Kidney (tissue), 13 donors: ENCODE measurements at regions not wholly inside any gene's neighbourhood (a gene's known extent, or its start where the extent isn't known, plus 50 kb on each side); places are given as distances from the start of the nearest gene placed in this dataset.

Experiments used
- DNase-seq, 5 donors: peaks; one replicate each; pipeline ENCODE4 v3.0.0-alpha.2; 2013 to 2020
- FAIRE-seq: peaks from 2 replicates; lab custom pipeline; 2012; peaks lifted over from hg19 to GRCh38; lab: Jason Lieb, UNC
- H3K27ac ChIP-seq, 2 donors: one replicate each; pipeline ENCODE4 v1.7.0; 2013; ENCODE audit warnings: low read depth in 2 of 2, low read length in 2 of 2, inconsistent platforms in 1 of 2
- H3K27me3 ChIP-seq: one replicate; pipeline ENCODE4 v1.7.1; 2013; ENCODE audit warnings: low read length, inconsistent platforms; ENCODE audit not compliant: control insufficient read depth, insufficient read depth
- H3K36me3 ChIP-seq, 3 donors: one replicate each; pipeline versions ENCODE4 v1.7.0 to v1.7.1; 2013; ENCODE audit warnings: low read length in 3 of 3, control low read depth in 1 of 3, inconsistent platforms in 1 of 3; ENCODE audit not compliant: insufficient read depth in 3 of 3, control insufficient read depth in 2 of 3
- H3K4me1 ChIP-seq, 3 donors: one replicate each; pipeline versions ENCODE4 v1.7.0 to v1.7.1; 2013; ENCODE audit warnings: low read length in 3 of 3, inconsistent platforms in 1 of 3, low read depth in 1 of 3; ENCODE audit not compliant: control insufficient read depth in 2 of 3, insufficient read depth in 2 of 3
- H3K4me3 ChIP-seq, 3 donors: one replicate each; pipeline versions ENCODE4 v1.7.0 to v1.8.1; 2013; ENCODE audit warnings: low read length in 3 of 3, control low read depth in 1 of 3, inconsistent platforms in 1 of 3
- H3K9ac ChIP-seq, 3 donors: one replicate each; pipeline versions ENCODE4 v1.7.0 to v1.7.1; 2013; ENCODE audit warnings: low read length in 3 of 3, control low read depth in 1 of 3, inconsistent platforms in 1 of 3
- H3K9me3 ChIP-seq, 3 donors: one replicate each; pipeline versions ENCODE4 v1.7.0 to v1.7.1; 2013; ENCODE audit warnings: low read length in 3 of 3, control low read depth in 1 of 3, inconsistent platforms in 1 of 3; ENCODE audit not compliant: control insufficient read depth in 2 of 3, insufficient read depth in 1 of 3
- intact Hi-C: fragments of 100-400 bp; cut with DNase I; formaldehyde crosslinking; loops from one replicate; pipeline ENCODE4 v1.11.1; 2022
- TF ChIP-seq, protein P1 (sequence below): IDR thresholded peaks from 3 replicates; pipeline ENCODE4 v1.5.1; 2012; ENCODE audit warnings: mild to moderate bottlenecking, moderate library complexity, borderline replicate concordance; ENCODE audit not compliant: insufficient read depth; ENCODE audit errors: extremely low read depth
- donor health status: control.
- donor health status: control.
- donor health status: control.
- donor health status: control.
- donor health status: control.
- donor health status: DM: yes; HTN: yes; CAD: no.
- donor health status: Normal renal cell carcinoma (clear cell type).

DNA sequence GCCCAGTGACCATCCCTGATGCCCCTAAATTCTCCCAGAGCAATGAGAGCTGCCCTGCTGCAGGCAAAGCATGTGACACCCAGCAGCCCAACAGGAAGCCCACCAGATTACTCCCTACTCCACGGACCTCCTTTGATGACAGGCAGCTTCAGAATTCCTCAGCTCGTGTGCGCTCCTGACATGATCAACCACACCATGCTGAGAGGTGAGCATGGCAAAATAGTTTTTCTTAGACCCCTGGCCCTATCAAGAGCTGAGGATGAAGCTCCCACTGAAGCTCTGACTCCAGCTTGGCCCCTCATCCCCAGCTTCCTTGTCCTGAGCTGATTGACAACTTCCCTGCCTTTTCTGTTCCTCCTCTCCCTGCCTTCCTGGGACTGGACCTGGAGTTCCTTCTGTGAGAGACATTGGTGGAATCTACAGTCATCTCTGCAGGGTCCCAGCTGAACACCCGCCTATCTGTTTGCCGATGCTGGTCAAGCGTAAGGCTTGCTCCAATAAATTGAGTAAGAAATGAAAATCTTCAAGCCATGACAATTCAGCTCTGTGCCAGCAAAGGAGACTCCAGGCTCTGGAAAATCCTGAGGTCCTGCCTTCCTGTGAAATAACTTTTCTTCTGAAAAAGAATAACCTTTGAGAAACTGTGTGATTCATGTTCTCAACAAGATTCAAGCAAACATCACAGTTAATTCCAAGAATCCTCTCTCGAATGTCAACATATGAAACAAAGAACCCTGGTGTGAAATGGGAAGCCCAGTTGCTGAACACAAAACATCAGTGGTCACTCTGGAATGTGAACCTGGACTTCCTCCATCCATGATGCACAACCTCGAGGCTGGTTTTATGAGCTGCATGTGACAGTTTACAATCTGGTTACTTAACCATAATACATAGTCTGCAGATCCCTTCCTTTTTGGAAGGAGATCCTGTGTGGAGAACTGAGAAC lies 201.1 kb downstream of the SPP2 start:
- intact Hi-C loops, result no loop called here
- TF ChIP-seq, protein P1, sequence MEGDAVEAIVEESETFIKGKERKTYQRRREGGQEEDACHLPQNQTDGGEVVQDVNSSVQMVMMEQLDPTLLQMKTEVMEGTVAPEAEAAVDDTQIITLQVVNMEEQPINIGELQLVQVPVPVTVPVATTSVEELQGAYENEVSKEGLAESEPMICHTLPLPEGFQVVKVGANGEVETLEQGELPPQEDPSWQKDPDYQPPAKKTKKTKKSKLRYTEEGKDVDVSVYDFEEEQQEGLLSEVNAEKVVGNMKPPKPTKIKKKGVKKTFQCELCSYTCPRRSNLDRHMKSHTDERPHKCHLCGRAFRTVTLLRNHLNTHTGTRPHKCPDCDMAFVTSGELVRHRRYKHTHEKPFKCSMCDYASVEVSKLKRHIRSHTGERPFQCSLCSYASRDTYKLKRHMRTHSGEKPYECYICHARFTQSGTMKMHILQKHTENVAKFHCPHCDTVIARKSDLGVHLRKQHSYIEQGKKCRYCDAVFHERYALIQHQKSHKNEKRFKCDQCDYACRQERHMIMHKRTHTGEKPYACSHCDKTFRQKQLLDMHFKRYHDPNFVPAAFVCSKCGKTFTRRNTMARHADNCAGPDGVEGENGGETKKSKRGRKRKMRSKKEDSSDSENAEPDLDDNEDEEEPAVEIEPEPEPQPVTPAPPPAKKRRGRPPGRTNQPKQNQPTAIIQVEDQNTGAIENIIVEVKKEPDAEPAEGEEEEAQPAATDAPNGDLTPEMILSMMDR, result no peak
- H3K9ac ChIP-seq, result no peak overlapping the region
- H3K4me3 ChIP-seq, result no peak overlapping the region
- no peak overlapping the region for H3K27ac ChIP-seq
- H3K9me3 ChIP-seq, result no peaks in the 10 kb centered on the region
- FAIRE-seq, result no peak
- H3K27me3 ChIP-seq, result no peaks in the 10 kb centered on the region
- no peaks in the 10 kb centered on the region for H3K4me1 ChIP-seq
- no peak for DNase-seq
- H3K36me3 ChIP-seq, result no peaks in the 10 kb centered on the region

DNA sequence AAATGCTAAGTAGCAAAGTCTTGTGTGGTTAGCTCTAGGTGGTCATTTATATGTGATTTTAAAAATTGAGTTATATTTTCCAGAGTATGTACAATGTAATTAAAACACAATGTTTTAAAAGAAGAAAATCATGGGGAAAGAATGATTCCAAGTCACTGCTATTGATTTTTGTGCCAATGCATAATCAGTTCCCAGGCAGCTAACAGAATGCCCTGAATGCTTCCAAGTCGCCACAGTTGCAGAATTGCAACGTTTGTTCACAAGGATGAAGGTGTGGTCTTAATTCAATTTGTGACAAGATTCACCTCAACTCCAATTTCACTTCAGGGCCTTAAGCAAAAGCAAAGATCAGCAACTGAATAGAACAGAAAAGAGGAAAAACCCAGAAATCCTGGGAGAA lies 200.4 kb downstream of the SPP2 start:
- TF ChIP-seq, protein P1, result no peak
- no peaks in the 10 kb centered on the region for H3K27me3 ChIP-seq
- H3K9me3 ChIP-seq, result no peaks in the 10 kb centered on the region
- no peak overlapping the region for H3K4me3 ChIP-seq
- FAIRE-seq, result no peak
- H3K27ac ChIP-seq, result no peak overlapping the region
- H3K36me3 ChIP-seq, result no peaks in the 10 kb centered on the region
- DNase-seq, result no peak
- intact Hi-C loops, result no loop called here
- no peak overlapping the region for H3K9ac ChIP-seq
- no peaks in the 10 kb centered on the region for H3K4me1 ChIP-seq

DNA sequence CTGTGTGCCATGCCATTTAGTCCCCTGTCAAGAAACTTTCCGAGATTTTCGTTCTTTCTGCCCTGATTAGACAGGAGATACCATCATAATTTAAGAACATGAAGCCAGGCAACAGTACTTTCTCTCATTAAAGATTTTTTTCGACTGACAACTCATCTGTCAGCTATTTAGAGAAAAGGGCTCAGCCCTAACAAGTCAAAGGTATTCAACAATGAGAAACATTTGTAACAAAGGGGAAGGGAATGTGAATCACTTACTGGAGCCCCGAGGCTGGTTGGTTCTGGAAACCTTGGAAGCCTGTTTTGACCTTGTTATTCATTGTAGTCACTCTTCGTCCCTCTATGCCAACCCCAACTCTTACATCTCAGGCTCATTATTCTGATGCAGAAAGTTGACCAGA lies 199.4 kb downstream of the SPP2 start:
- H3K4me1 ChIP-seq, result no peaks in the 10 kb centered on the region
- H3K9me3 ChIP-seq, result no peaks in the 10 kb centered on the region
- H3K9ac ChIP-seq, result no peak overlapping the region

More for the DNA sequence above, 199.4 kb downstream of the SPP2 start:
- H3K36me3 ChIP-seq, result no peaks in the 10 kb centered on the region
- DNase-seq (no peak), FAIRE-seq (no peak)
- TF ChIP-seq, protein P1, result no peak
- no peak overlapping the region for H3K4me3 ChIP-seq
- intact Hi-C loops, result no loop called here
- no peak overlapping the region for H3K27ac ChIP-seq
- H3K27me3 ChIP-seq, result no peaks in the 10 kb centered on the region
